ENCODE measurements at regions not wholly inside any gene's neighbourhood (a gene's known extent, or its start where the extent isn't known, plus 50 kb on each side); places are given as distances from the start of the nearest gene placed in this dataset.
"Not testable (repeated sequence)": the region's sequence is repeated elsewhere in the genome, so short reads cannot be mapped to it uniquely, and the experiment has no call there.

GRCh38 chr5:173423452-173424117 lies 95.4 kb upstream of the STC2 start:
- DNase-seq, result no peak

GRCh38 chr5:173420108-173420507 lies 91.9 kb upstream of the STC2 start:
- no peak for DNase-seq

GRCh38 chr5:173413471-173413982 lies 85.3 kb upstream of the STC2 start:
- no peak for DNase-seq

- no peak for DNase-seq
Observed at GRCh38 chr5:173412566-173412965, 84.4 kb upstream of the STC2 start.

GRCh38 chr5:173411791-173412555 lies 83.8 kb upstream of the STC2 start:
- DNase-seq, result no peak

- no peak for DNase-seq
Observed at GRCh38 chr5:173410459-173411233, 82.4 kb upstream of the STC2 start.

GRCh38 chr5:173408946-173409345 lies 80.7 kb upstream of the STC2 start:
- no peak for DNase-seq

GRCh38 chr5:173399851-173400250 lies 71.6 kb upstream of the STC2 start:
- DNase-seq, result no peak

GRCh38 chr5:173397516-173397915 lies 69.3 kb upstream of the STC2 start:
- no peak for DNase-seq

GRCh38 chr5:173396311-173396993 lies 68.2 kb upstream of the STC2 start:
- DNase-seq, result no peak

GRCh38 chr5:173395933-173396308 lies 67.7 kb upstream of the STC2 start:
- no peak for DNase-seq

GRCh38 chr5:173395257-173395932 lies 67.2 kb upstream of the STC2 start:
- no peak for DNase-seq

- DNase-seq, result no peak
Observed at GRCh38 chr5:173394701-173395100, 66.5 kb upstream of the STC2 start.

- DNase-seq, result no peak
Observed at GRCh38 chr5:173392172-173392571, 64.0 kb upstream of the STC2 start.

- no peak for DNase-seq
Observed at GRCh38 chr5:173391031-173391430, 62.8 kb upstream of the STC2 start.

- not testable (repeated sequence) for DNase-seq
Observed at GRCh38 chr5:173387293-173387692, 59.1 kb upstream of the STC2 start.

- DNase-seq, result no peak
Observed at GRCh38 chr5:173385832-173386360, 57.7 kb upstream of the STC2 start.

- DNase-seq, result no peak
Observed at GRCh38 chr5:173383711-173384110, 55.5 kb upstream of the STC2 start.

- DNase-seq, result no peak
Observed at GRCh38 chr5:173378727-173379126, 50.5 kb upstream of the STC2 start.
